Smooth muscle cell (in vitro differentiated cells): ENCODE measurements at regions not wholly inside any gene's neighbourhood (a gene's known extent, or its start where the extent isn't known, plus 50 kb on each side); places are given as distances from the start of the nearest gene placed in this dataset.

Source experiments
- DNase-seq: peaks from one replicate; lab custom pipeline; 2025; ENCODE audit not compliant: unreplicated experiment; lab: John Stamatoyannopoulos, UW
- H2AFZ ChIP-seq: fragments of 200-600 bp; sonication (generic); 2 replicates; pipeline ENCODE4 v1.6.0; 2016; ENCODE audit warnings: antibody characterized with exemption, low read depth, mild to moderate bottlenecking
- H3F3A ChIP-seq: fragments of 200-600 bp; sonication (generic); 2 replicates; pipeline ENCODE4 v1.6.0; 2017; ENCODE audit warnings: antibody characterized with exemption, low read depth
- H3K27ac ChIP-seq: fragments of 200-600 bp; sonication (generic); 2 replicates; pipeline ENCODE4 v1.5.1; 2016; ENCODE audit warnings: low read depth, mild to moderate bottlenecking
- H3K27me3 ChIP-seq: fragments of 200-600 bp; sonication (generic); 2 replicates; pipeline ENCODE4 v1.6.1; 2016; ENCODE audit warnings: low read depth, mild to moderate bottlenecking
- H3K36me3 ChIP-seq: fragments of 200-600 bp; sonication (generic); 2 replicates; pipeline ENCODE4 v1.5.1; 2016; ENCODE audit warnings: low read depth
- H3K4me1 ChIP-seq: fragments of 200-600 bp; sonication (generic); 2 replicates; pipeline ENCODE4 v1.5.1; 2016; ENCODE audit warnings: low read depth
- H3K4me2 ChIP-seq: fragments of 200-600 bp; sonication (generic); 2 replicates; pipeline ENCODE4 v1.6.0; 2016; ENCODE audit warnings: mild to moderate bottlenecking
- H3K4me3 ChIP-seq: fragments of 200-600 bp; sonication (generic); 2 replicates; pipeline ENCODE4 v1.5.1; 2016; ENCODE audit warnings: mild to moderate bottlenecking
- H3K79me2 ChIP-seq: fragments of 200-600 bp; sonication (generic); 2 replicates; pipeline ENCODE4 v1.6.0; 2016; ENCODE audit warnings: low read depth, mild to moderate bottlenecking
- H3K9ac ChIP-seq: fragments of 200-600 bp; sonication (generic); 2 replicates; pipeline ENCODE4 v1.6.0; 2016; ENCODE audit warnings: low read depth
- H3K9me3 ChIP-seq: fragments of 200-600 bp; sonication (generic); replicated peaks from 2 replicates; pipeline ENCODE4 v1.5.1; 2016; ENCODE audit warnings: low read depth
- H4K20me1 ChIP-seq: fragments of 200-600 bp; sonication (generic); 2 replicates; pipeline ENCODE4 v1.6.0; 2016; ENCODE audit warnings: low read depth
- WGBS: methylation state at CpG from one replicate; pipeline ENCODE4 v1.1.7; 2016; ENCODE audit warnings: low lambda C conversion rate; 5-methylcytosine and 5-hydroxymethylcytosine counted together
- TF ChIP-seq, protein P1 (sequence below): fragments of 200-600 bp; sonication (generic); IDR thresholded peaks from 2 replicates; pipeline ENCODE4 v1.5.1; 2017; ENCODE audit warnings: borderline replicate concordance, mild to moderate bottlenecking, antibody characterized with exemption; ENCODE audit not compliant: insufficient read depth, poor library complexity, severe bottlenecking

DNA sequence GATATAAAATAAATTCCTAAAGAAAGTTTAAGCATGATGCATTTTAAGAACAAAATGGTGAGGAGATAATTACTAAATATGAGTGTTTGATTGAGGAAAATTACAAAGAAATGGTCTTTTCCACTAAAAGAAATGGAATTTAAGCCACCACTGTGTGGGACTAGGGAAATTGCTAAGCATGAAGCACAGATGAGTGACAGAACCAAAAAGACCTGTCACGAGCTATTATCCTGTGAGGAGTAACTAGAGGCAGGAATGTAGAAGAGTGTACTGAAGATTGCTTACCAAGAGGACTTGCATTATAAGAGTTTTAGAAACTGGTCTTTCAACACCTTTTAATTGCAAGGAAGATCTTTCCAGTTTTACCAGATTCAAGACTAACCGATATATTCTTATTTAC, 193.6 kb upstream of the PRR16 start:
- H4K20me1 ChIP-seq = no peaks in the 10 kb centered on the region
- no peaks in the 10 kb centered on the region for H3K79me2 ChIP-seq
- H3K9me3 ChIP-seq = no peaks in the 10 kb centered on the region
- H2AFZ ChIP-seq = no peak overlapping the region
- TF ChIP-seq, protein P1, sequence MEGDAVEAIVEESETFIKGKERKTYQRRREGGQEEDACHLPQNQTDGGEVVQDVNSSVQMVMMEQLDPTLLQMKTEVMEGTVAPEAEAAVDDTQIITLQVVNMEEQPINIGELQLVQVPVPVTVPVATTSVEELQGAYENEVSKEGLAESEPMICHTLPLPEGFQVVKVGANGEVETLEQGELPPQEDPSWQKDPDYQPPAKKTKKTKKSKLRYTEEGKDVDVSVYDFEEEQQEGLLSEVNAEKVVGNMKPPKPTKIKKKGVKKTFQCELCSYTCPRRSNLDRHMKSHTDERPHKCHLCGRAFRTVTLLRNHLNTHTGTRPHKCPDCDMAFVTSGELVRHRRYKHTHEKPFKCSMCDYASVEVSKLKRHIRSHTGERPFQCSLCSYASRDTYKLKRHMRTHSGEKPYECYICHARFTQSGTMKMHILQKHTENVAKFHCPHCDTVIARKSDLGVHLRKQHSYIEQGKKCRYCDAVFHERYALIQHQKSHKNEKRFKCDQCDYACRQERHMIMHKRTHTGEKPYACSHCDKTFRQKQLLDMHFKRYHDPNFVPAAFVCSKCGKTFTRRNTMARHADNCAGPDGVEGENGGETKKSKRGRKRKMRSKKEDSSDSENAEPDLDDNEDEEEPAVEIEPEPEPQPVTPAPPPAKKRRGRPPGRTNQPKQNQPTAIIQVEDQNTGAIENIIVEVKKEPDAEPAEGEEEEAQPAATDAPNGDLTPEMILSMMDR = no peak
- DNase-seq = no peak
- no peaks in the 10 kb centered on the region for H3K27me3 ChIP-seq
- H3K27ac ChIP-seq = no peak overlapping the region
- no peak overlapping the region for H3K4me3 ChIP-seq
- no peaks in the 10 kb centered on the region for H3K4me1 ChIP-seq
- H3K36me3 ChIP-seq = no peaks in the 10 kb centered on the region
- no peaks in the 10 kb centered on the region for H3F3A ChIP-seq
- no peak overlapping the region for H3K4me2 ChIP-seq
- WGBS = 89% methylated on average over 2 of the region's 2 CpGs
- H3K9ac ChIP-seq = no peak overlapping the region

DNA sequence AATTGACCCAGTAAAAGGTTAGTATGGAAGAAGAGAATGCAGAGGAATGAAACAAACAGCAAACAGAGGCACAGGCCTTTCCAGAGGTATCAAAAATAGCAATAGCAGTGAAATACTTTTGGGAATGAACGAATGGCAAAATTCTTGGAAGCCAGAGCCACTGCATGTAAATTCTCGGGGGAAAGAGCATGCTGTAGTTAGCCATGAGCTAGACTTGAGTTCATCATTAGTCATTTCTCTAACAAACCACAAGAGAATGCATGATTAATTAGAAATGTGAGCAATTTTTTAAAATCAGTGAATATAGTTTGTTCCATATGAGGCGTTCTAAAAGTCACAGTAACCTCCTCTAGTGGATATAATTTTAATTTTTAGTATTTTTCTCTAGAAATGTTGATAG, 170.3 kb upstream of the PRR16 start:
- H3K79me2 ChIP-seq = no peaks in the 10 kb centered on the region
- H3K4me3 ChIP-seq = no peak overlapping the region
- TF ChIP-seq, protein P1 = no peak
- H3K9ac ChIP-seq = no peak overlapping the region
- WGBS = 41% methylated on average over 3 of the region's 3 CpGs
- peak overlapping the region; percentile 76 for H2AFZ ChIP-seq
- no peaks in the 10 kb centered on the region for H3K27me3 ChIP-seq
- H3K27ac ChIP-seq = peak overlapping the region; percentile 77
- no peaks in the 10 kb centered on the region for H3F3A ChIP-seq
- no peaks in the 10 kb centered on the region for H3K9me3 ChIP-seq
- no peak for DNase-seq
- peak overlapping the region; percentile 45 for H3K4me2 ChIP-seq
- H3K36me3 ChIP-seq = no peaks in the 10 kb centered on the region
- H4K20me1 ChIP-seq = no peaks in the 10 kb centered on the region
- peaks cover 12% of the 10 kb centered on the region for H3K4me1 ChIP-seq

DNA sequence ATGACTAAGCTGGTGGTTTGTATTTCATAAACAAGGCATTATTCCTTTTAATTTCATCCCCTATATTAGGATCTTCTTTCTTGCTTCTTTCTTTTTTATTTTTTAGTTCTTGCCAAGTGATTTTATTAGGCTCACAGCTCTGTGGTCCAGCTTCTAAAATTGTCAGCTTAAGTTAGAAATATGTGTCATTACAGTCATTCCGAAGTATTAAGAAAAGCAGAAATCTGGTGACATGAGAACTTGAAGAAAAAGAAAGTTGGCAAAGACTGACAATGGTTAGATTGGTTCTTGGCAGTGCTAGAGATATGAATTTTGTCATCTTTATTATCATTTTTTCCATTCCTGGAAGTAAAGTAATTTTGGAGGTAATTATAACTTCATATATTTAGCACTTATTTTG, 166.5 kb upstream of the PRR16 start:
- H3K9me3 ChIP-seq = no peaks in the 10 kb centered on the region
- peaks cover 12% of the 10 kb centered on the region for H3K4me1 ChIP-seq
- no peaks in the 10 kb centered on the region for H3F3A ChIP-seq
- 87% methylated on average over 1 of the region's 1 CpG for WGBS
- H3K79me2 ChIP-seq = no peaks in the 10 kb centered on the region
- H3K4me2 ChIP-seq = peak overlapping the region; percentile 3
- peak overlapping the region; percentile 44 for H2AFZ ChIP-seq
- TF ChIP-seq, protein P1 = no peak
- H3K36me3 ChIP-seq = no peaks in the 10 kb centered on the region
- H3K27me3 ChIP-seq = no peaks in the 10 kb centered on the region
- no peak overlapping the region for H3K4me3 ChIP-seq
- no peak for DNase-seq
- no peak overlapping the region for H3K27ac ChIP-seq
- no peaks in the 10 kb centered on the region for H4K20me1 ChIP-seq
- H3K9ac ChIP-seq = no peak overlapping the region

DNA sequence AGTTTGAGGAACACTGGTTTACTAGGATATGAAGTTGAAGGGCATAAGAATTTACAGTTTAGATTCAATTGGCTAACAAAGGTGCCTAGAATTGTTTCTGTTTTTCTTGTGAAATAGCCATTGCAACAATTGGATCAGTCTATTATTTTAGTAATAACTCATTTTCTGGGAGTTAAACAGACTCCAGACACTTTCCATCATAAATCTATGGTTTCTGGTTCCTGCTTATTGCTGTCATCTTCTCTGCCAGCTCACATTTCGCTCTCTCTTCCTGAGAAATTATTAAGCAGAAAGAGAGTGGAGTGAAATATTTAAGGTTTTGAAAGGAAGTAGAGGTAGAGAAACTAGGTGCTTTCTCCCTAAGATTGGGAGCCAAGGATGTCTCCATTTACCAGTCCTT, 165.1 kb upstream of the PRR16 start:
- DNase-seq = no peak
- 95% methylated on average over 1 of the region's 1 CpG for WGBS
- Histone ChIP-seq H3K4me3 (no peak overlapping the region), H2AFZ (no peak overlapping the region), H3K4me2 (no peak overlapping the region), H3K79me2 (no peaks in the 10 kb centered on the region), H3F3A (no peaks in the 10 kb centered on the region), H3K27me3 (no peaks in the 10 kb centered on the region), H3K9ac (no peak overlapping the region), H3K4me1 (peaks cover 6% of the 10 kb centered on the region), H4K20me1 (no peaks in the 10 kb centered on the region), H3K36me3 (no peaks in the 10 kb centered on the region), H3K27ac (no peak overlapping the region), H3K9me3 (no peaks in the 10 kb centered on the region)
- TF ChIP-seq, protein P1 = no peak
